ENCODE measurements at regions not wholly inside any gene's neighbourhood (a gene's known extent, or its start where the extent isn't known, plus 50 kb on each side); places are given as distances from the start of the nearest gene placed in this dataset.
"Not testable (repeated sequence)": the region's sequence is repeated elsewhere in the genome, so short reads cannot be mapped to it uniquely, and the experiment has no call there.

GRCh38 chr14:38355473-38355872, 99.6 kb upstream of the CLEC14A start:
- POLR2A ChIA-PET (ENCODE audit: partially characterized antibody); H3K4me1 ChIP-seq (replicated peaks in 1 of 4; ENCODE audit: control insufficient read depth in 3 of 4, insufficient read depth in 4 of 4, low read length in 3 of 4); H4K91ac ChIP-seq (replicated peaks; ENCODE audit: insufficient read length, low read length); H2BK20ac ChIP-seq (ENCODE audit: low read length); H3K23me2 ChIP-seq (ENCODE audit: low read depth, low read length); H2AK5ac ChIP-seq (ENCODE audit: low read depth, low read length); H3K79me2 ChIP-seq (ENCODE audit: control insufficient read depth in 1 of 2, insufficient read depth in 2 of 2, low read length in 2 of 2); H4K8ac ChIP-seq (ENCODE audit: extremely low read depth, insufficient read depth, low read length); H2BK15ac ChIP-seq (ENCODE audit: low read length); H3K23ac ChIP-seq (ENCODE audit: insufficient read length); H2BK12ac ChIP-seq (ENCODE audit: low read depth, low read length); H4K5ac ChIP-seq (ENCODE audit: insufficient read length, low read depth, low read length); FAIRE-seq; H2AFZ ChIP-seq (ENCODE audit: low read length); H3K27me3 ChIP-seq (replicated peaks in 1 of 4; ENCODE audit: control insufficient read depth in 3 of 4, extremely low read depth in 1 of 4, insufficient read depth in 3 of 4, low read length in 3 of 4); H3K79me1 ChIP-seq (ENCODE audit: low read depth, low read length); H4K20me1 ChIP-seq (replicated peaks in 1 of 2; ENCODE audit: control insufficient read depth in 1 of 2, insufficient read depth in 2 of 2, low read length in 2 of 2); H3K4me3 ChIP-seq (ENCODE audit: extremely low read depth in 1 of 4, insufficient read depth in 2 of 4, low read depth in 3 of 4, low read length in 4 of 4); H2BK120ac ChIP-seq (replicated peaks; ENCODE audit: low read depth, low read length); H3K27ac ChIP-seq (ENCODE audit: low read depth, low read length); H3K18ac ChIP-seq (ENCODE audit: extremely low read depth, low read length); DNase-seq (ENCODE audit: low read depth in 1 of 2, low spot score in 2 of 2); H3K56ac ChIP-seq (replicated peaks; ENCODE audit: insufficient read length, low read depth, low read length); H3K4ac ChIP-seq (replicated peaks; ENCODE audit: insufficient read length, low read depth, low read length); H3K9ac ChIP-seq (replicated peaks in 1 of 4; ENCODE audit: extremely low read depth in 1 of 4, low read depth in 3 of 4, low read length in 3 of 4); H3K14ac ChIP-seq (ENCODE audit: insufficient read length); H3K9me3 ChIP-seq (ENCODE audit: insufficient read depth in 2 of 2, low read depth in 1 of 2, low read length in 1 of 2); H3K4me2 ChIP-seq (ENCODE audit: insufficient read depth in 1 of 2, low read depth in 2 of 2, low read length in 2 of 2); H3K36me3 ChIP-seq (ENCODE audit: control insufficient read depth in 2 of 4, insufficient read depth in 4 of 4, low read length in 3 of 4); H2BK5ac ChIP-seq (ENCODE audit: low read depth, low read length): not testable (repeated sequence)
- 95% methylated on average over 2 of the region's 2 CpGs; no CpG with 5 or more reads in 1 of the 2 experiments for WGBS, 2 experiments (ENCODE audit: extremely low coverage in 1 of 2, insufficient coverage in 1 of 2, insufficient read length in 1 of 2, insufficient replicate concordance in 2 of 2, low coverage in 1 of 2, low lambda C conversion rate in 2 of 2, missing lambda C conversion rate in 1 of 2)
- CTCF ChIA-PET (ENCODE audit: partially characterized antibody), result interaction anchor here (1.0 kb wide), 1 partner anchor 12 kb away, joined by 5 read pairs; no protein-coding TSS in a partner anchor
- peak in 1 of 2 experiments; percentile 40; a peak in 2 of 4 replicates for TF ChIP-seq RAD21 (IDR thresholded peaks at IDR 0.05 in 1 of 2, conservative IDR thresholded peaks at IDR 0.05 in 1 of 2; ENCODE audit: low read depth in 2 of 2, low read length in 2 of 2)

All from H1 (cell line).